VCaP (cell line): ENCODE measurements at regions not wholly inside any gene's neighbourhood (a gene's known extent, or its start where the extent isn't known, plus 50 kb on each side); places are given as distances from the start of the nearest gene placed in this dataset.

ENCODE experiments used
- H3K27ac ChIP-seq: fragments of 450-650 bp; 2 replicates; pipeline ENCODE4 v1.5.1; 2017
- TF ChIP-seq, protein P1 (sequence below): fragments of 450-650 bp; conservative IDR thresholded peaks from 2 replicates; pipeline ENCODE4 v1.5.1; 2017; ENCODE audit warnings: mild to moderate bottlenecking, moderate library complexity

DNA sequence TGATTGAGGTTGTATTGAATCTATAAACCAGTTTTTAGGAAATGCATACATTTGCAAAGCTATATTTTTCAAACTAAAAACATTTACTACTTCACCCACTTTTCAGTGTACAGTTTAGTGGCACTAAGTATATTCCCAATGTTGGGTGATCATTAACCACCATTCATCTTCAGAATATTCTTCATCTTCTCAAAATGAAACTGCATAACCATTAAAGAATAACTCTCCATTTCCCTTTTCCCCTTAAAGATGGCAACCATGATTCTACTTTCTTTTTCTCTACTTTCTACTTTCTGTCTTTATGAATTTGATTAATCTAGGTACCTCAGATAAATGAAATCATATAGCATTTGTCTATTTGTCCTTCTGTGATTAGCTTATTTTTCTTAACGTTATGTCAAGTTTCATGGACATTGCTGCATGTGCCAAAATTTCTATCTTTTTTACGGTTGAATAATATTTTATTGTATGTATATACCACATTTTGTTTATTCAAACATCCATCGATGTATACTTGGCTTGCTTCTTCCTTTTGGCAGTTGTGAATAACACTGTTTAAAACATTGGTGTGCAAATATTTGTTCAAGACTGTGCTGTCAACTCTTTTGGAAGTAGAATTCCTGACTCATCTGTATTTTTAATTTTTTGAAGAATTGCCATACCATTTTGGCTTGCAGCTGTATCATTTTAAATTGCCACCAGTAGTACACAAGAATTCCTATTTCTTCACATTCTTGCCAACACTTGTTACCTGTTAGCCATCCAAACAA is 104.9 kb downstream of the RPRM start:
- TF ChIP-seq, protein P1, sequence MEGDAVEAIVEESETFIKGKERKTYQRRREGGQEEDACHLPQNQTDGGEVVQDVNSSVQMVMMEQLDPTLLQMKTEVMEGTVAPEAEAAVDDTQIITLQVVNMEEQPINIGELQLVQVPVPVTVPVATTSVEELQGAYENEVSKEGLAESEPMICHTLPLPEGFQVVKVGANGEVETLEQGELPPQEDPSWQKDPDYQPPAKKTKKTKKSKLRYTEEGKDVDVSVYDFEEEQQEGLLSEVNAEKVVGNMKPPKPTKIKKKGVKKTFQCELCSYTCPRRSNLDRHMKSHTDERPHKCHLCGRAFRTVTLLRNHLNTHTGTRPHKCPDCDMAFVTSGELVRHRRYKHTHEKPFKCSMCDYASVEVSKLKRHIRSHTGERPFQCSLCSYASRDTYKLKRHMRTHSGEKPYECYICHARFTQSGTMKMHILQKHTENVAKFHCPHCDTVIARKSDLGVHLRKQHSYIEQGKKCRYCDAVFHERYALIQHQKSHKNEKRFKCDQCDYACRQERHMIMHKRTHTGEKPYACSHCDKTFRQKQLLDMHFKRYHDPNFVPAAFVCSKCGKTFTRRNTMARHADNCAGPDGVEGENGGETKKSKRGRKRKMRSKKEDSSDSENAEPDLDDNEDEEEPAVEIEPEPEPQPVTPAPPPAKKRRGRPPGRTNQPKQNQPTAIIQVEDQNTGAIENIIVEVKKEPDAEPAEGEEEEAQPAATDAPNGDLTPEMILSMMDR: no peak
- no peak overlapping the region for H3K27ac ChIP-seq

DNA sequence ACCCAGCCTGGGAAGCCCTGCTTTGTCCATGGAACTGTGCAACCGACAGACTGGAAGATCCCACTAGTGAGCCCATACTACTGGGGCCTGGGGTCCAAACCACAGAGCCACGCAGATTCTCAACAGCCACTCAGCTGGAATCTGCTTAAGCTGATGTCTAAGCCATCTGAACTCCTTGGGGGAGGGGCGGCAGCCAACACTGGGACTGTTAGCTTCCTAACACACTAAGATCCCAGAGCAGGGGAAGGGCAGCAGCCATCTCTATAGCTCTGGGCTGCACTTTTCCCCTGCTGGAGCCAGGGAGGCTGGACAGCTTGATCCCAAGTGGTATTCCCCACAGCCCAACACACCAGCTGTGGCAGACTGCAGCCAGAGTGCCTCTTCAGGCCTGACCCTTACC is 118.3 kb downstream of the RPRM start:
- H3K27ac ChIP-seq: no peak overlapping the region
- TF ChIP-seq, protein P1: no peak

DNA sequence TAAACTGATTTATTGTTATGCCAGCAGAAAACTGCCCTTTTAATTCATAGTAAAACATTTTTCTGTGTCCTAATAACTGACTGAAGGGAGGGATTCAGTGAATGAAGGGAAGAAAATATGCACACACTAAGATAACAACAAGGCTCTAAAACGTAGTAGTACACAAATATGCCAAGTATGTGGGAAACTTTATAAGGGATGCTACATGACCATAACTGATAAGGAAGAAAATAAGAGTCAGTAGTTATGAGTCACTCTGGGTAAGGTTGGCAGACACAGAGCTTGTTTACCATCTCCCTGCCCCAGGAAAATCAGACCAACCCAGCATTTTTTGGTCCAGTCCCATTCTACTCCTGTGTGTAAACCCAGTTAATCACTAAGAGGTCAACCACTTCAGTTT is 124.2 kb downstream of the RPRM start:
- H3K27ac ChIP-seq: no peak overlapping the region
- TF ChIP-seq, protein P1: no peak

DNA sequence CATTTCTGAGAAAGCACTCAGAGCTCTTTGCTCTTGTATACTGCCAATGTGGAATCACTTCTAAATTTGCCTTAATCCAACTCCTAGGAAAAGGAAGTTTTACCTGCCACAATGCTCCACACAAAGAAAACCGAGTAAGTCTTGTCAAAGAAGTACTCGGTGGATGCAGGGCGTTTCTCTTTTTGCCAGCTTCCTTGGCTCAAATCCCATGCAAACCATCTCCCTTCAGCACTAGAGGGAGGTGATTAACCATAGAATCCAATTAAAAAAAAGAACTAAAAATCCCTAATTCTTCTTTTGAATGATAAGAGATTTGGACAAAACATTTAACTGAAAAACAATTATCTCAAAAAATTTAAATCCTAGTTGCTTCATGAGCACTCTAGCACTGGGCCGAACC is 129.0 kb downstream of the RPRM start:
- TF ChIP-seq, protein P1: no peak

DNA sequence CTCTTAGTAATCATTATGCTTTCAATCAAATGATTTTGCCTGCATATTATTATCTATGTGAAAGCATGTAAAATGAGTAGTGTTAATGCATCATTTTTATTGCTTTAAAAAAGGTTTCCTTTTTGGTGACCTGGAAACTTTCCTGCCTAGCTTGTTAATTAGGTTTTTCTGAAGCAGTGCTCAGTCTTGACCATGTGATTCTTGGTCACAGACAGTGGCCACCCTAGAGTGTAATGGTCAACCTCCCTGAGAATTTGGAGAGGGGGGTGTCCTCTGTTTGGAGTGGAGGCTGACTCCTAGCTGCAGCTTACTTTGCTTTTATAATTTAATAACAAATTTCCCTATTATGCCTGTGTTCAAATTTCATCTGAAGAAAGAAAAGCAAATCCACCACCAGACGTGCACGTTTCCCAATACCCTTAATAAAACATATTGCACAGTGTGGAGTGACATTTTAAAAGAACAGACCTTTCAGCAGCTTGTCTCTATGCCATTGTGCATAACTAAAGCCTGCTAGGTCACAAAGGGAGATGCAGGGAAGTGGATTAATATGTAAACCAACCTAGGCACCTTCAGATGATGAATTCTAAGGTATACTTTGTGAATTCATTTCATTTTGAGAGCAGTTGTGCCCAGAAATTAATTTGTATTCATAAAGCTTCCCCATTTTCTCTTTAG is 130.6 kb downstream of the RPRM start:
- no peak overlapping the region for H3K27ac ChIP-seq
- TF ChIP-seq, protein P1: no peak

More for the DNA sequence above, 129.0 kb downstream of the RPRM start:
- no peak overlapping the region for H3K27ac ChIP-seq

DNA sequence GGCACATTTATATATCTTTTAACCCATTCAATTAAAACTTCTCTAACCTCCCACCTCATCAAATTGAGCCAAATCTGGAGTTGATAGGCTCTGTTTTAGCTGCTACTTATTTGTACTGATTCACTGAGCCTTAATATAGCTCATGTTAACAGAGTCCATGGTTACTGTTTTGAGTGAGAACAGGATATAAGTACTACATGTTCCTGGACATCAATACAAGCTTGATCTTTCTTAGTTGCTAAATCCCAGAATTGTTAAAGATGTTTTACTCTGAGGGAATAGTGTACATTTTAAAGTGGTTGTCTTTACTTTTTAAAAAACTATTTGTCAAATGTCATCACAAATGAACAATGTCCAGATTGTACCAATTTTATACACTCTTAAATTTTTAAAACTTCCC is 157.7 kb downstream of the RPRM start:
- H3K27ac ChIP-seq: no peak overlapping the region
- TF ChIP-seq, protein P1: no peak

DNA sequence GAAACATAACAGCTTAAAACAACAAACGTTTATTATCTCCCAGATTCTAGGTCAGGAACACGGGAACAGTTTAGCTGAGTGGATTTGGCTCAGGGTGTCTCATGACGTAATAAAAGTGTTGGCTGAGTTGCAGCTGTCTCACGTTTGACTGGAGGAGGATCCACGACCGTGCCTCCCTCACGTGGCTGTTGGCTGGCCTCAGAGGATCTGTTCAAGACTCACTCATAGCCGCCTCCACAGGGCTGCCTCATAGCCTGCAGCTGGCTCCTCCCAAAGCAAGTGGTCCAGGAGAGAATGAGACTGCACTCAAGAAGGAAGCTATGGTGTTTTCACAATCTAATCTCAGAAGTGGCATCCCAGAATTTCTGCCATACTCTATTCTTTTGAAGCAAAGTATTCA is 167.1 kb downstream of the RPRM start:
- H3K27ac ChIP-seq: no peak overlapping the region
- TF ChIP-seq, protein P1: no peak
